Stimulated activated CD4-positive, alpha-beta T cell treated with anti-CD3 and anti-CD28 coated beads, Interleukin-15, amount 100 ng/mL, for 24 hours (primary cell): ENCODE measurements at regions not wholly inside any gene's neighbourhood (a gene's known extent, or its start where the extent isn't known, plus 50 kb on each side); places are given as distances from the start of the nearest gene placed in this dataset.
"Not testable (repeated sequence)": the region's sequence is repeated elsewhere in the genome, so short reads cannot be mapped to it uniquely, and the experiment has no call there.

Experiments
- DNase-seq: peaks from one replicate; pipeline ENCODE4 v3.0.0-alpha.2; 2020

GRCh38 chr5:123965626-123966025 is 453.6 kb downstream of the CSNK1G3 start:
- DNase-seq: no peak

GRCh38 chr5:123964884-123965283 is 452.9 kb downstream of the CSNK1G3 start:
- no peak for DNase-seq

- DNase-seq: no peak
Measured at GRCh38 chr5:123960526-123960925, 448.5 kb downstream of the CSNK1G3 start.

- no peak for DNase-seq
Measured at GRCh38 chr5:123951582-123951977, 439.6 kb downstream of the CSNK1G3 start.

- no peak for DNase-seq
Measured at GRCh38 chr5:123950701-123951581, 439.0 kb downstream of the CSNK1G3 start.

GRCh38 chr5:123949807-123950340 is 437.9 kb downstream of the CSNK1G3 start:
- no peak for DNase-seq

GRCh38 chr5:123949043-123949804 is 437.2 kb downstream of the CSNK1G3 start:
- DNase-seq: no peak

GRCh38 chr5:123947797-123948196 is 435.8 kb downstream of the CSNK1G3 start:
- DNase-seq: no peak

- no peak for DNase-seq
Measured at GRCh38 chr5:123945548-123945947, 433.6 kb downstream of the CSNK1G3 start.

- no peak for DNase-seq
Measured at GRCh38 chr5:123943151-123943550, 431.2 kb downstream of the CSNK1G3 start.

- DNase-seq: no peak
Measured at GRCh38 chr5:123940416-123940815, 428.4 kb downstream of the CSNK1G3 start.

- no peak for DNase-seq
Measured at GRCh38 chr5:123937230-123937629, 425.3 kb downstream of the CSNK1G3 start.

- DNase-seq: no peak
Measured at GRCh38 chr5:123936548-123936947, 424.6 kb downstream of the CSNK1G3 start.

GRCh38 chr5:123933812-123934211 is 421.8 kb downstream of the CSNK1G3 start:
- not testable (repeated sequence) for DNase-seq

- no peak for DNase-seq
Measured at GRCh38 chr5:123929055-123929474, 417.1 kb downstream of the CSNK1G3 start.

- DNase-seq: no peak
Measured at GRCh38 chr5:123928401-123928800, 416.4 kb downstream of the CSNK1G3 start.

GRCh38 chr5:123921193-123921592 is 409.2 kb downstream of the CSNK1G3 start:
- no peak for DNase-seq

- no peak for DNase-seq
Measured at GRCh38 chr5:123916345-123917121, 404.6 kb downstream of the CSNK1G3 start.

- no peak for DNase-seq
Measured at GRCh38 chr5:123914333-123914732, 402.4 kb downstream of the CSNK1G3 start.

- DNase-seq: no peak
Measured at GRCh38 chr5:123907349-123907748, 395.4 kb downstream of the CSNK1G3 start.

- DNase-seq: no peak
Measured at GRCh38 chr5:123906698-123907295, 394.8 kb downstream of the CSNK1G3 start.

- DNase-seq: no peak
Measured at GRCh38 chr5:123885081-123885480, 373.1 kb downstream of the CSNK1G3 start.

GRCh38 chr5:123882965-123883345 is 371.0 kb downstream of the CSNK1G3 start:
- no peak for DNase-seq
